Ishikawa (cell line): ENCODE measurements at regions not wholly inside any gene's neighbourhood (a gene's known extent, or its start where the extent isn't known, plus 50 kb on each side); places are given as distances from the start of the nearest gene placed in this dataset.

ENCODE experiments used
- CEBPB ChIP-seq: IDR thresholded peaks from 2 replicates; pipeline ENCODE4 v1.6.1; 2012
- CREB1 ChIP-seq: IDR thresholded peaks from 2 replicates; pipeline ENCODE4 v1.6.1; 2012; ENCODE audit warnings: low read depth
- EGR1 ChIP-seq: IDR thresholded peaks from 2 replicates; pipeline ENCODE4 v1.6.1; 2012
- EP300 ChIP-seq: IDR thresholded peaks from 2 replicates; pipeline ENCODE4 v1.6.1; 2012; ENCODE audit warnings: borderline replicate concordance
- FOXM1 ChIP-seq: IDR thresholded peaks from 2 replicates; pipeline ENCODE4 v1.6.1; 2012; ENCODE audit warnings: low read depth, borderline replicate concordance
- NFIC ChIP-seq: IDR thresholded peaks from 2 replicates; pipeline ENCODE4 v1.6.1; 2012
- RAD21 ChIP-seq: IDR thresholded peaks from 2 replicates; pipeline ENCODE4 v1.6.1; 2012; ENCODE audit warnings: low read depth
- REST ChIP-seq: IDR thresholded peaks from 2 replicates; pipeline ENCODE4 v1.6.1; 2012; ENCODE audit warnings: low read depth, mild to moderate bottlenecking
- TAF1 ChIP-seq: IDR thresholded peaks from 2 replicates; pipeline ENCODE4 v1.6.1; 2012; ENCODE audit warnings: low read depth, mild to moderate bottlenecking
- TCF12 ChIP-seq: IDR thresholded peaks from 2 replicates; pipeline ENCODE4 v1.6.1; 2012; ENCODE audit warnings: low read depth
- TEAD4 ChIP-seq: IDR thresholded peaks from 2 replicates; pipeline ENCODE4 v1.6.1; 2012
- YY1 ChIP-seq: IDR thresholded peaks from 2 replicates; pipeline ENCODE4 v1.6.1; 2012; ENCODE audit warnings: low read depth
- ZBTB7A ChIP-seq: IDR thresholded peaks from 2 replicates; pipeline ENCODE4 v1.6.1; 2012; ENCODE audit warnings: low read depth
- TF ChIP-seq, protein P1 (sequence below): IDR thresholded peaks from 2 replicates; pipeline ENCODE4 v1.6.1; 2012
- TF ChIP-seq, protein P2 (sequence below): IDR thresholded peaks from 2 replicates; pipeline ENCODE4 v1.6.1; 2012

- TF ChIP-seq EP300 (no peak), EGR1 (no peak), NFIC (no peak), CEBPB (no peak), FOXM1 (no peak), RAD21 (no peak), REST (no peak), YY1 (no peak), CREB1 (no peak), TEAD4 (no peak)
Observed at GRCh38 chr2:21443494-21444105, 319.8 kb downstream of the TDRD15 start.

- TF ChIP-seq, protein P1, sequence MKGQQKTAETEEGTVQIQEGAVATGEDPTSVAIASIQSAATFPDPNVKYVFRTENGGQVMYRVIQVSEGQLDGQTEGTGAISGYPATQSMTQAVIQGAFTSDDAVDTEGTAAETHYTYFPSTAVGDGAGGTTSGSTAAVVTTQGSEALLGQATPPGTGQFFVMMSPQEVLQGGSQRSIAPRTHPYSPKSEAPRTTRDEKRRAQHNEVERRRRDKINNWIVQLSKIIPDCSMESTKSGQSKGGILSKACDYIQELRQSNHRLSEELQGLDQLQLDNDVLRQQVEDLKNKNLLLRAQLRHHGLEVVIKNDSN = no peak
- TF ChIP-seq FOXM1 (no peak), EGR1 (no peak), TAF1 (no peak), TEAD4 (no peak), REST (no peak), TCF12 (no peak), CREB1 (no peak), ZBTB7A (no peak), RAD21 (no peak), YY1 (no peak), EP300 (no peak), CEBPB (no peak), NFIC (no peak)
- TF ChIP-seq, protein P2, sequence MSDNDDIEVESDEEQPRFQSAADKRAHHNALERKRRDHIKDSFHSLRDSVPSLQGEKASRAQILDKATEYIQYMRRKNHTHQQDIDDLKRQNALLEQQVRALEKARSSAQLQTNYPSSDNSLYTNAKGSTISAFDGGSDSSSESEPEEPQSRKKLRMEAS = no peak
Observed at GRCh38 chr2:21449881-21450280, 326.1 kb downstream of the TDRD15 start.

DNA sequence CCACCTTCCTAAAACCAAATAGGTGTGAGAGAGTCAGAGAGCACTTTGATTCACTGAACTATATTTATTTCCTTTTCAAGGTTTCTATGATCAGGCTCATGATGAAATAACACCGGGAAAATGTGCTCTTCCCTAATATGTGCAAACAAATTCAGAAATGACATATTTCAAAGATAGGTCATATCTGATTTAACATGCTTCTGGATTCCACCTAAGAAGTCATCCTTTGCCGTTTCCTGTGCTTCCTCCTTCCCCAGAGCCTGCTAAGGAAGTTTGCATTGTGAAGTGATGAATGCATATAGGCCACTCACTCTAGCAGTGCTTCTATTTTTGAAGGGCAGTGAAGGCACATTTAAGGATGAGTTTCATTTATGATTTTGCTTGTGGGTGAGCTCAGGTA is 327.6 kb downstream of the TDRD15 start:
- TF ChIP-seq RAD21 (no peak), TAF1 (no peak), CREB1 (no peak), FOXM1 (no peak), REST (no peak), CEBPB (no peak), TCF12 (no peak), EGR1 (no peak)

DNA sequence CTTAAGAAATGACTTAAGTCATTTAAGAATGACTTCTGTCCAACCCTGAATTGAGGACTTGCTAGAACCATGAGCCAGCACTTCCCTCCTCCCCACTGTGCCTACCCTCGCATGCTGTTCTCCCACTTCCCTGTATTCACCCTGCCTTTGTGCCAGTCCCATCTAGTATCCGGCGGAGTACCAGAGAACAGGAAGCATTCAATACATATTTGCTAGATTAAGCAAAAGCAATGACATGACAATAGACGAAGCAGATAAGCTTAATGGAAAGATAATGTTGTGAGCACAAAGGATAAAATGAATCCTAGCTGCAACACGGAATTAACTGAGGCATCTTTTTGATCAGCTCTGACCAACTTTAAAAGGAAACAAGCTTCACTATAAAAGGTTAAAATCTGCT is 328.5 kb downstream of the TDRD15 start:
- TF ChIP-seq ZBTB7A (no peak), TCF12 (no peak), FOXM1 (no peak), EGR1 (no peak), CEBPB (no peak), REST (no peak), CREB1 (no peak)
